Progenitor cell of endocrine pancreas (in vitro differentiated cells): ENCODE measurements at regions not wholly inside any gene's neighbourhood (a gene's known extent, or its start where the extent isn't known, plus 50 kb on each side); places are given as distances from the start of the nearest gene placed in this dataset.

ENCODE experiments used
- DNase-seq: peaks from one replicate; pipeline ENCODE4 v3.0.0; 2021; ENCODE audit warnings: low spot score; ENCODE audit not compliant: unreplicated experiment
- H3K27ac Mint-ChIP-seq: 2 replicates; pipeline ENCODE4 v1.8.0; 2021; ENCODE audit warnings: mild to moderate bottlenecking, moderate library complexity, mixed read lengths
- H3K27me3 Mint-ChIP-seq: 2 replicates; pipeline ENCODE4 v1.8.0; 2021; ENCODE audit warnings: mixed read lengths
- H3K36me3 Mint-ChIP-seq: 2 replicates; pipeline ENCODE4 v1.8.0; 2022; ENCODE audit warnings: mixed read lengths; ENCODE audit not compliant: insufficient read depth
- H3K4me1 Mint-ChIP-seq: 2 replicates; pipeline ENCODE4 v1.8.0; 2021; ENCODE audit warnings: low read depth, mixed read lengths
- H3K4me3 Mint-ChIP-seq: 2 replicates; pipeline ENCODE4 v1.8.0; 2021; ENCODE audit warnings: low read depth, mild to moderate bottlenecking, moderate library complexity, mixed read lengths
- H3K9me3 Mint-ChIP-seq: 2 replicates; pipeline ENCODE4 v1.8.0; 2021; ENCODE audit warnings: low read depth, mixed read lengths
- TF ChIP-seq, protein P1 (sequence below): fragments of 200-600 bp; sonication (generic); IDR thresholded peaks from one replicate; pipeline ENCODE4 v1.5.0; 2021; ENCODE audit warnings: antibody characterized with exemption, mild to moderate bottlenecking; ENCODE audit not compliant: unreplicated experiment

DNA sequence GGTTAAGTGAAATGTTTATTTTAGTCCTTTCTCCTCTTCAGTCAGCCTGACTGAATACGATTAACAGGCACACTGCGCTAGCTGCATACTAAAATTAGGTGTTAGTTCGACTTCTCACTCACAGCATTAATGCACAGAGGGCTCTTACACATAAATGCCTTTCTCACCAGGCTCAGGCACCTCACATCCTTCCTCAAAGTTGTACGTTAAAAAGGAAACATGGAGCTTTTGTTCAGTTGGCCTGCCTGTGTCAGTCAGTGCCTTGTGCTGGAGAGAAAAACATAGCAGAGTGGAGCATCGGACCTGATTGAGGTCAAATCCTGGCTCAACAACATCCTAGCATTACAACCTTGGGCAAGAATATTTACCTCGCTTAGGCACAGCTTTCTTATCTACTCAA, 236.0 kb upstream of the ZNF462 start:
- no peak overlapping the region for H3K4me3 Mint-ChIP-seq
- DNase-seq, result no peak
- H3K27me3 Mint-ChIP-seq, result no peaks in the 10 kb centered on the region
- H3K36me3 Mint-ChIP-seq, result no peaks in the 10 kb centered on the region
- H3K9me3 Mint-ChIP-seq, result no peaks in the 10 kb centered on the region
- no peak overlapping the region for H3K27ac Mint-ChIP-seq
- H3K4me1 Mint-ChIP-seq, result no peaks in the 10 kb centered on the region
- TF ChIP-seq, protein P1, sequence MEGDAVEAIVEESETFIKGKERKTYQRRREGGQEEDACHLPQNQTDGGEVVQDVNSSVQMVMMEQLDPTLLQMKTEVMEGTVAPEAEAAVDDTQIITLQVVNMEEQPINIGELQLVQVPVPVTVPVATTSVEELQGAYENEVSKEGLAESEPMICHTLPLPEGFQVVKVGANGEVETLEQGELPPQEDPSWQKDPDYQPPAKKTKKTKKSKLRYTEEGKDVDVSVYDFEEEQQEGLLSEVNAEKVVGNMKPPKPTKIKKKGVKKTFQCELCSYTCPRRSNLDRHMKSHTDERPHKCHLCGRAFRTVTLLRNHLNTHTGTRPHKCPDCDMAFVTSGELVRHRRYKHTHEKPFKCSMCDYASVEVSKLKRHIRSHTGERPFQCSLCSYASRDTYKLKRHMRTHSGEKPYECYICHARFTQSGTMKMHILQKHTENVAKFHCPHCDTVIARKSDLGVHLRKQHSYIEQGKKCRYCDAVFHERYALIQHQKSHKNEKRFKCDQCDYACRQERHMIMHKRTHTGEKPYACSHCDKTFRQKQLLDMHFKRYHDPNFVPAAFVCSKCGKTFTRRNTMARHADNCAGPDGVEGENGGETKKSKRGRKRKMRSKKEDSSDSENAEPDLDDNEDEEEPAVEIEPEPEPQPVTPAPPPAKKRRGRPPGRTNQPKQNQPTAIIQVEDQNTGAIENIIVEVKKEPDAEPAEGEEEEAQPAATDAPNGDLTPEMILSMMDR, result no peak

DNA sequence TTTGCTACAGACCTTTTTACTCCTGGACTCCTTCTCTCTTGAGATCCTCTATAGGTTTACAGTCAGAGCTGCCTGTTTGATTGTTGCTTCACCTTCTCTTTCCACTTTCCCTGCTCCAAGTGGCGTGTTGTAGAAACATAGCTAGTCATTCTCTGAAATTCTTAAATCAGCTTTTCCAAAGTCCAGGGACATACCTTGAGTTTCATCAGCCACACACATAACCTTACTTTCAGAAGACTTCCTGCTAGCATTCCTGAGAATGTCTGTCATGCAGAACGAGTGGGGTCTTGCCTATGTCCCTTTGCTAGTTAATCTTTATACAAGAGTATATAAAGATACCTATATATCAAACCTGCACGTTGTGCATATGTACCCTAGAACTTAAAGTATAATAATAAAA, 230.3 kb upstream of the ZNF462 start:
- H3K36me3 Mint-ChIP-seq, result no peaks in the 10 kb centered on the region
- no peak overlapping the region for H3K4me3 Mint-ChIP-seq

GRCh38 chr9:106634183-106634582, 228.8 kb upstream of the ZNF462 start:
- Mint-ChIP-seq H3K9me3 (no peaks in the 10 kb centered on the region), H3K4me3 (no peak overlapping the region), H3K27me3 (no peaks in the 10 kb centered on the region), H3K27ac (no peak overlapping the region), H3K36me3 (no peaks in the 10 kb centered on the region), H3K4me1 (no peaks in the 10 kb centered on the region)
- TF ChIP-seq, protein P1, result no peak
- no peak for DNase-seq

More for the DNA sequence above, 230.3 kb upstream of the ZNF462 start:
- TF ChIP-seq, protein P1, result no peak
- Mint-ChIP-seq H3K9me3 (no peaks in the 10 kb centered on the region), H3K27me3 (no peaks in the 10 kb centered on the region), H3K27ac (no peak overlapping the region), H3K4me1 (no peaks in the 10 kb centered on the region)
- no peak for DNase-seq

- TF ChIP-seq, protein P1, result no peak
- no peak overlapping the region for H3K27ac Mint-ChIP-seq
- no peaks in the 10 kb centered on the region for H3K4me1 Mint-ChIP-seq
- no peaks in the 10 kb centered on the region for H3K36me3 Mint-ChIP-seq
- no peaks in the 10 kb centered on the region for H3K9me3 Mint-ChIP-seq
- DNase-seq, result no peak
- H3K27me3 Mint-ChIP-seq, result no peaks in the 10 kb centered on the region
- H3K4me3 Mint-ChIP-seq, result no peak overlapping the region
These were observed 228.3 kb upstream of the ZNF462 start for GRCh38 chr9:106634641-106635040.

GRCh38 chr9:106637486-106637885, 225.5 kb upstream of the ZNF462 start:
- DNase-seq, result no peak
- TF ChIP-seq, protein P1, result no peak
- Mint-ChIP-seq H3K27ac (no peak overlapping the region), H3K9me3 (no peaks in the 10 kb centered on the region), H3K27me3 (no peaks in the 10 kb centered on the region), H3K36me3 (no peaks in the 10 kb centered on the region), H3K4me3 (no peak overlapping the region), H3K4me1 (no peaks in the 10 kb centered on the region)
